Fibroblast of lung (primary cell): ENCODE measurements at regions not wholly inside any gene's neighbourhood (a gene's known extent, or its start where the extent isn't known, plus 50 kb on each side); places are given as distances from the start of the nearest gene placed in this dataset.

ENCODE experiments used
- DNase-seq, 2 donors: peaks; one replicate each; pipeline versions ENCODE4 v3.0.0 to v3.0.0-alpha.2; 2010; ENCODE audit warnings: low read depth in 2 of 2
- H2AFZ ChIP-seq: 2 replicates; pipeline ENCODE4 v1.5.1; 2012; ENCODE audit warnings: low read length, control low read depth, inconsistent platforms
- H3K27ac ChIP-seq: 2 replicates; pipeline ENCODE4 v1.5.1; 2011; ENCODE audit warnings: low read length, control low read depth; ENCODE audit not compliant: insufficient read depth
- H3K27me3 ChIP-seq: 2 replicates; pipeline ENCODE4 v1.5.1; 2011; ENCODE audit warnings: mild to moderate bottlenecking, low read length; ENCODE audit not compliant: control insufficient read depth, insufficient read depth
- H3K36me3 ChIP-seq: 2 replicates; pipeline ENCODE4 v1.5.1; 2011; ENCODE audit warnings: low read length; ENCODE audit not compliant: control insufficient read depth, insufficient read depth
- H3K4me1 ChIP-seq: 2 replicates; pipeline ENCODE4 v1.5.1; 2011; ENCODE audit warnings: low read length; ENCODE audit not compliant: control insufficient read depth, insufficient read depth; ENCODE audit errors: extremely low read depth
- H3K4me2 ChIP-seq: 2 replicates; pipeline ENCODE4 v1.5.1; 2011; ENCODE audit warnings: low read length, control low read depth; ENCODE audit not compliant: insufficient read depth; ENCODE audit errors: extremely low read depth
- H3K4me3 ChIP-seq, 4 experiments: fragments of 200-600 bp in 1 of 4; sonication (generic) in 1 of 4; replicated peaks in 1 of 4; 2 replicates each; pipeline ENCODE4 v1.5.1; 2011 to 2016; ENCODE audit warnings: low read length in 4 of 4, low read depth in 3 of 4, mild to moderate bottlenecking in 3 of 4, control low read depth in 2 of 4, inconsistent platforms in 1 of 4, mixed read lengths in 1 of 4; ENCODE audit not compliant: insufficient read depth in 1 of 4; ENCODE audit errors: control extremely low read depth in 1 of 4
- H3K79me2 ChIP-seq: 2 replicates; pipeline ENCODE4 v1.5.1; 2012; ENCODE audit warnings: mild to moderate bottlenecking, low read length, inconsistent platforms; ENCODE audit not compliant: control insufficient read depth, insufficient read depth
- H3K9ac ChIP-seq: 2 replicates; pipeline ENCODE4 v1.5.1; 2011; ENCODE audit warnings: mild to moderate bottlenecking, low read length, control low read depth; ENCODE audit not compliant: insufficient read depth
- H3K9me3 ChIP-seq: 2 replicates; pipeline ENCODE4 v1.5.1; 2012; ENCODE audit warnings: low read depth, low read length; ENCODE audit not compliant: control insufficient read depth, insufficient read depth
- H4K20me1 ChIP-seq: 2 replicates; pipeline ENCODE4 v1.5.1; 2011; ENCODE audit warnings: low read length; ENCODE audit not compliant: control insufficient read depth, insufficient read depth; ENCODE audit errors: extremely low read depth
- EZH2 ChIP-seq: IDR thresholded peaks from 2 replicates; pipeline ENCODE4 v1.5.1; 2012; ENCODE audit warnings: low read length, control low read depth, mild to moderate bottlenecking; ENCODE audit errors: missing control alignments
- TF ChIP-seq, protein P1 (sequence below), 2 donors: IDR thresholded peaks in 1 of 2; conservative IDR thresholded peaks in 1 of 2; 1 replicate in 1 of 2; 2 replicates in 1 of 2; pipeline ENCODE4 v1.5.1; 2011 to 2012; ENCODE audit warnings: low read length in 2 of 2, control low read depth in 1 of 2, inconsistent platforms in 1 of 2, low read depth in 1 of 2, mild to moderate bottlenecking in 1 of 2

DNA sequence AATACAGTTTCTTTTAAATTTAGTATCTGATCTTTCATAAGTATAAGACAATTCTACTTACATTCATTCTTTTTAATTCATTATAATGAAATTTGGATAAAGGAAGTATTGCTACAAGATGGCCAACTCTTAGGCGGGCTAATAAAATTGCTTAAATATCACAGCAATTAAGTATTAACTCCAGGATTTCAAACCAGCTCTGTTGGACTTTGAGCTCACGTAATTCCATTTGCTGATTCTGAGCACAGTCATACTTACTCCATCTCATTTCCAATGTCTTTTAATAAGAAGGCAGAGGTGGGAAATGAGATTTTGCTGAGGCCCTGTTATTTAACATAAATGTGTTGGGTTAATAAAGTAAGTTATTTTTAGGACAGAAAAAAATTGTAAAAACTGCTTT, 748.1 kb downstream of the KCNA4 start:
- Histone ChIP-seq H3K9me3 (no peaks in the 10 kb centered on the region), H3K79me2 (no peaks in the 10 kb centered on the region), H3K9ac (no peak overlapping the region), H2AFZ (no peak overlapping the region), H3K4me2 (no peak overlapping the region), H4K20me1 (no peaks in the 10 kb centered on the region), H3K4me1 (no peaks in the 10 kb centered on the region), H3K36me3 (no peaks in the 10 kb centered on the region), H3K27me3 (no peaks in the 10 kb centered on the region), H3K4me3 (no peak overlapping the region), H3K27ac (no peak overlapping the region)
- DNase-seq, result no peak
- TF ChIP-seq, protein P1, sequence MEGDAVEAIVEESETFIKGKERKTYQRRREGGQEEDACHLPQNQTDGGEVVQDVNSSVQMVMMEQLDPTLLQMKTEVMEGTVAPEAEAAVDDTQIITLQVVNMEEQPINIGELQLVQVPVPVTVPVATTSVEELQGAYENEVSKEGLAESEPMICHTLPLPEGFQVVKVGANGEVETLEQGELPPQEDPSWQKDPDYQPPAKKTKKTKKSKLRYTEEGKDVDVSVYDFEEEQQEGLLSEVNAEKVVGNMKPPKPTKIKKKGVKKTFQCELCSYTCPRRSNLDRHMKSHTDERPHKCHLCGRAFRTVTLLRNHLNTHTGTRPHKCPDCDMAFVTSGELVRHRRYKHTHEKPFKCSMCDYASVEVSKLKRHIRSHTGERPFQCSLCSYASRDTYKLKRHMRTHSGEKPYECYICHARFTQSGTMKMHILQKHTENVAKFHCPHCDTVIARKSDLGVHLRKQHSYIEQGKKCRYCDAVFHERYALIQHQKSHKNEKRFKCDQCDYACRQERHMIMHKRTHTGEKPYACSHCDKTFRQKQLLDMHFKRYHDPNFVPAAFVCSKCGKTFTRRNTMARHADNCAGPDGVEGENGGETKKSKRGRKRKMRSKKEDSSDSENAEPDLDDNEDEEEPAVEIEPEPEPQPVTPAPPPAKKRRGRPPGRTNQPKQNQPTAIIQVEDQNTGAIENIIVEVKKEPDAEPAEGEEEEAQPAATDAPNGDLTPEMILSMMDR (conservative IDR thresholded peaks at IDR 0.05 in 1 of 2, IDR thresholded peaks at IDR 0.05 in 1 of 2; ENCODE audit: low read depth in 1 of 2, low read length in 2 of 2), result no peak
- TF ChIP-seq EZH2, result no peak

GRCh38 chr11:29265792-29266191, 751.0 kb downstream of the KCNA4 start:
- H3K4me1 ChIP-seq, result no peaks in the 10 kb centered on the region
- H4K20me1 ChIP-seq, result no peaks in the 10 kb centered on the region
- H3K27ac ChIP-seq, result no peak overlapping the region
- no peak overlapping the region for H3K9ac ChIP-seq
- no peak for TF ChIP-seq EZH2
- TF ChIP-seq, protein P1 (conservative IDR thresholded peaks at IDR 0.05 in 1 of 2, IDR thresholded peaks at IDR 0.05 in 1 of 2; ENCODE audit: low read depth in 1 of 2, low read length in 2 of 2), result no peak
- DNase-seq, result no peak
- no peaks in the 10 kb centered on the region for H3K9me3 ChIP-seq
- no peak overlapping the region for H3K4me3 ChIP-seq
- H3K36me3 ChIP-seq, result no peaks in the 10 kb centered on the region
- no peak overlapping the region for H2AFZ ChIP-seq
- H3K27me3 ChIP-seq, result no peaks in the 10 kb centered on the region
- H3K79me2 ChIP-seq, result no peaks in the 10 kb centered on the region
- H3K4me2 ChIP-seq, result no peak overlapping the region

DNA sequence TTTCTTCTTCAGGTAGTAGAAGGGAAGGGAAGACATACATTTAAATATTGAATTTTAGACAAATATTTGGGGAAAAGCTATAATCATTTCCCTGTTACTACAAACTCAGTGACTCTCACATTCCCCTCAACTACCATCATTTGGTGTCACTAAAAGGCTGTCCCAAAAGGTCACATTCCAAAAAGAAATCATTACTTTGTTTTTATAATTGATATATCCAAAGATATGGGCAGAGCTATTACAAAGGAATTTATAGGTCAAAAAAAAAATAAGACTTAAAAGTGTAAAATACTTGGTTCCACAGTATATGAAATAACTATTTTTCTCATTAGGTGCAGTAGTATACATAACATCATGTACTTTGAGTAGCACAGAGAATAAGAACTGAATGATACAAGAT, 751.4 kb downstream of the KCNA4 start:
- Histone ChIP-seq H3K36me3 (no peaks in the 10 kb centered on the region), H3K4me1 (no peaks in the 10 kb centered on the region), H3K4me2 (no peak overlapping the region), H3K9ac (no peak overlapping the region), H3K27ac (no peak overlapping the region), H3K4me3 (no peak overlapping the region), H2AFZ (no peak overlapping the region), H3K79me2 (no peaks in the 10 kb centered on the region), H4K20me1 (no peaks in the 10 kb centered on the region), H3K27me3 (no peaks in the 10 kb centered on the region), H3K9me3 (no peaks in the 10 kb centered on the region)
- DNase-seq, result no peak
- no peak for TF ChIP-seq EZH2
- TF ChIP-seq, protein P1 (conservative IDR thresholded peaks at IDR 0.05 in 1 of 2, IDR thresholded peaks at IDR 0.05 in 1 of 2; ENCODE audit: low read depth in 1 of 2, low read length in 2 of 2), result no peak
